ENCODE measurements at regions not wholly inside any gene's neighbourhood (a gene's known extent, or its start where the extent isn't known, plus 50 kb on each side); places are given as distances from the start of the nearest gene placed in this dataset.
"Not testable (repeated sequence)": the region's sequence is repeated elsewhere in the genome, so short reads cannot be mapped to it uniquely, and the experiment has no call there.

GRCh38 chr12:70008944-70009343 lies 183.9 kb downstream of the MYRFL start:
- Histone ChIP-seq H3K4me2 (replicated peaks; ENCODE audit: extremely low read depth, low read length, poor library complexity, severe bottlenecking) (no peak overlapping the region), H3K79me2 (ENCODE audit: insufficient read depth, low read length) (no peaks in the 10 kb centered on the region), H3K36me3 (replicated peaks in 1 of 2; ENCODE audit: control insufficient read depth in 1 of 2, insufficient read depth in 2 of 2, low read length in 2 of 2) (no peaks in the 10 kb centered on the region), H3K9ac (ENCODE audit: insufficient read depth, low read length, poor library complexity, severe bottlenecking) (no peak overlapping the region), H3K27me3 (ENCODE audit: control insufficient read depth in 2 of 2, insufficient read depth in 2 of 2, low read length in 2 of 2) (no peaks in the 10 kb centered on the region), H3K9me3 (replicated peaks in 1 of 2; ENCODE audit: control insufficient read depth in 1 of 2, insufficient read depth in 1 of 2, low read length in 2 of 2) (peaks cover 6 to 35% of the 10 kb centered on the region in 2 donors), H4K20me1 (ENCODE audit: insufficient read depth, low read length) (no peaks in the 10 kb centered on the region), H2AFZ (ENCODE audit: insufficient read depth, low read depth, low read length, poor library complexity, severe bottlenecking) (no peak overlapping the region), H3K27ac (ENCODE audit: low read depth in 1 of 2, low read length in 2 of 2) (no peak overlapping the region), H3K4me3 (replicated peaks in 1 of 3; ENCODE audit: low read depth in 2 of 3, low read length in 3 of 3) (no peak overlapping the region), H3K4me1 (ENCODE audit: control insufficient read depth in 1 of 2, insufficient read depth in 2 of 2, low read length in 2 of 2) (no peaks in the 10 kb centered on the region)
- H3K27ac Mint-ChIP-seq: no peak overlapping the region
- peaks cover 19 to 38% (median 24%) of the 10 kb centered on the region in 7 donors for H3K9me3 Mint-ChIP-seq
- no peak for TF ChIP-seq CTCF (IDR thresholded peaks at IDR 0.05)
- no peak overlapping the region for H3K4me3 Mint-ChIP-seq
- no peaks in the 10 kb centered on the region for H3K4me1 Mint-ChIP-seq
- no peaks in the 10 kb centered on the region for H3K36me3 Mint-ChIP-seq
- DNase-seq: no peak
- no peaks in the 10 kb centered on the region for H3K27me3 Mint-ChIP-seq (ENCODE audit: low read depth in 3 of 3)
- intact Hi-C loops (cut with micrococcal nuclease): no loop called here

DNA sequence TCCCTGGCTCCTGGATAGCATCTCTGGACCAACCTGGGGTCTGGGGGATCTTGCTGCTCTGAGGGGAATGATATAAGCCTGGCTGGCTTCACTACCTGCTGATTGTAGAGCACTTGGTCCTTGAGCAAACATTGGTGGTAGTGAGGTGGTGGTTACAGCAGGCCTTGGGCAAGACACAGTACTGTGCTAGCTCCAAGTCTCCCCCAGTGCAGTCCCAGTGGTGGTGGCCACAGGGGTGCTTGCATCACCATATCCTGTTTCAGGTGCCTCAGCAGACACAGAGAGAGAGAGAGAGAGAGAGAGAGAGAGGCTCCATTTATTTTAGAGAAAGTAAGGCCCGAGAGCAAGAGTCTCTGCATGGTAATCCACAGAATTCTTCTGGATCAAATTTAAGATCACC lies 186.3 kb downstream of the MYRFL start:
- Mint-ChIP-seq H3K27me3 (ENCODE audit: low read depth in 3 of 3) (no peaks in the 10 kb centered on the region), H3K4me1 (no peaks in the 10 kb centered on the region), H3K27ac (no peak overlapping the region), H3K9me3 (peaks cover 19 to 40% (median 25%) of the 10 kb centered on the region in 7 donors), H3K36me3 (no peaks in the 10 kb centered on the region), H3K4me3 (no peak overlapping the region)
- no peak overlapping the region for H3K27ac ChIP-seq (ENCODE audit: low read depth in 1 of 2, low read length in 2 of 2)
- no peak overlapping the region for H2AFZ ChIP-seq (ENCODE audit: insufficient read depth, low read depth, low read length, poor library complexity, severe bottlenecking)
- H3K4me2 ChIP-seq (replicated peaks; ENCODE audit: extremely low read depth, low read length, poor library complexity, severe bottlenecking): no peak overlapping the region
- H3K27me3 ChIP-seq (ENCODE audit: control insufficient read depth in 2 of 2, insufficient read depth in 2 of 2, low read length in 2 of 2): no peaks in the 10 kb centered on the region
- TF ChIP-seq CTCF (IDR thresholded peaks at IDR 0.05): no peak
- DNase-seq: no peak
- intact Hi-C loops (cut with micrococcal nuclease): no loop called here
- no CpG with 5 or more reads among the region's 1 CpG for WGBS (ENCODE audit: insufficient coverage)
- H4K20me1 ChIP-seq (ENCODE audit: insufficient read depth, low read length): no peaks in the 10 kb centered on the region
- no peak overlapping the region for H3K9ac ChIP-seq (ENCODE audit: insufficient read depth, low read length, poor library complexity, severe bottlenecking)
- peaks cover 6 to 27% of the 10 kb centered on the region in 2 donors for H3K9me3 ChIP-seq (replicated peaks in 1 of 2; ENCODE audit: control insufficient read depth in 1 of 2, insufficient read depth in 1 of 2, low read length in 2 of 2)
- H3K4me3 ChIP-seq (replicated peaks in 1 of 3; ENCODE audit: low read depth in 2 of 3, low read length in 3 of 3): no peak overlapping the region
- no peaks in the 10 kb centered on the region for H3K36me3 ChIP-seq (replicated peaks in 1 of 2; ENCODE audit: control insufficient read depth in 1 of 2, insufficient read depth in 2 of 2, low read length in 2 of 2)
- H3K79me2 ChIP-seq (ENCODE audit: insufficient read depth, low read length): no peaks in the 10 kb centered on the region
- no peaks in the 10 kb centered on the region for H3K4me1 ChIP-seq (ENCODE audit: control insufficient read depth in 1 of 2, insufficient read depth in 2 of 2, low read length in 2 of 2)

DNA sequence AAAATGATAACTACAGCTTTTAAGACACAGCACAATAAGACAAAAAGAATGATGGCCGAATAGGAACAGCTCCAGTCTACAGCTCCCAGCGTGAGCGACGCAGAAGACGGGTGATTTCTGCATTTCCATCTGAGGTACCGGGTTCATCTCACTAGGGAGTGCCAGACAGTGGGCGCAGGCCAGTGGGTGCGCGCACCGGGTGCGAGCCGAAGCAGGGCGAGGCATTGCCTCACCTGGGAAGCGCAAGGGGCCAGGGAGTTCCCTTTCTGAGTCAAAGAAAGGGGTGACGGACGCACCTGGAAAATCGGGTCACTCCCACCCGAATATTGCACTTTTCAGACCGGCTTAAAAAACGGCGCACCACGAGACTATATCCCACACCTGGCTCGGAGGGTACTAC lies 188.0 kb downstream of the MYRFL start:
- DNase-seq; H3K4me3 ChIP-seq (replicated peaks in 1 of 3; ENCODE audit: low read depth in 2 of 3, low read length in 3 of 3); H3K27me3 Mint-ChIP-seq (ENCODE audit: low read depth in 3 of 3); H3K27ac Mint-ChIP-seq; intact Hi-C loops (cut with micrococcal nuclease); H3K9ac ChIP-seq (ENCODE audit: insufficient read depth, low read length, poor library complexity, severe bottlenecking); H4K20me1 ChIP-seq (ENCODE audit: insufficient read depth, low read length); H2AFZ ChIP-seq (ENCODE audit: insufficient read depth, low read depth, low read length, poor library complexity, severe bottlenecking); H3K4me1 Mint-ChIP-seq; H3K27ac ChIP-seq (ENCODE audit: low read depth in 1 of 2, low read length in 2 of 2); H3K36me3 Mint-ChIP-seq; H3K27me3 ChIP-seq (ENCODE audit: control insufficient read depth in 2 of 2, insufficient read depth in 2 of 2, low read length in 2 of 2); H3K4me1 ChIP-seq (ENCODE audit: control insufficient read depth in 1 of 2, insufficient read depth in 2 of 2, low read length in 2 of 2); H3K36me3 ChIP-seq (replicated peaks in 1 of 2; ENCODE audit: control insufficient read depth in 1 of 2, insufficient read depth in 2 of 2, low read length in 2 of 2); H3K4me3 Mint-ChIP-seq; H3K4me2 ChIP-seq (replicated peaks; ENCODE audit: extremely low read depth, low read length, poor library complexity, severe bottlenecking); H3K79me2 ChIP-seq (ENCODE audit: insufficient read depth, low read length): not testable (repeated sequence)
- 67% methylated on average over 3 of the region's 23 CpGs for WGBS (ENCODE audit: insufficient coverage)
- peaks cover 6 to 20% of the 10 kb centered on the region in 2 donors for H3K9me3 ChIP-seq (replicated peaks in 1 of 2; ENCODE audit: control insufficient read depth in 1 of 2, insufficient read depth in 1 of 2, low read length in 2 of 2)
- peaks cover 16 to 33% (median 19%) of the 10 kb centered on the region in 7 donors for H3K9me3 Mint-ChIP-seq

All from CD14-positive monocyte (primary cell).